HepG2 (cell line): ENCODE measurements at regions not wholly inside any gene's neighbourhood (a gene's known extent, or its start where the extent isn't known, plus 50 kb on each side); places are given as distances from the start of the nearest gene placed in this dataset.
A peak's percentile ranks its signal among the peaks of the same experiment; 100 is the strongest.

Experiments used
- BRCA1 ChIP-seq: sonication (generic); formaldehyde crosslinking; IDR thresholded peaks from 2 replicates; pipeline ENCODE4 v1.4.0; 2020; ENCODE audit warnings: missing genetic modification reagents
- GRHL1 ChIP-seq: sonication (generic); formaldehyde crosslinking; conservative IDR thresholded peaks from 2 replicates; pipeline ENCODE4 v1.8.0; 2022; ENCODE audit warnings: missing genetic modification reagents
- HOXA9 ChIP-seq: sonication (generic); formaldehyde crosslinking; IDR thresholded peaks from 2 replicates; pipeline ENCODE4 v1.8.1; 2022; ENCODE audit warnings: missing genetic modification reagents, mild to moderate bottlenecking, moderate library complexity, borderline replicate concordance
- MATR3 ChIP-seq: sonication (generic); formaldehyde crosslinking; IDR thresholded peaks from 2 replicates; pipeline ENCODE4 v1.4.0; 2020; ENCODE audit warnings: missing genetic modification reagents
- NKX3-1 ChIP-seq: sonication (generic); formaldehyde crosslinking; IDR thresholded peaks from 2 replicates; pipeline ENCODE4 v1.5.0; 2020; ENCODE audit warnings: missing genetic modification reagents
- SALL1 ChIP-seq: sonication (generic); formaldehyde crosslinking; IDR thresholded peaks from 2 replicates; pipeline ENCODE4 v1.8.0; 2022; ENCODE audit warnings: mild to moderate bottlenecking, missing genetic modification reagents
- SNAPC2 ChIP-seq: sonication (generic); formaldehyde crosslinking; IDR thresholded peaks from 2 replicates; pipeline ENCODE4 v1.8.1; 2022; ENCODE audit warnings: mild to moderate bottlenecking, missing genetic modification reagents
- SP2 ChIP-seq: sonication (generic); formaldehyde crosslinking; IDR thresholded peaks from 2 replicates; pipeline ENCODE4 v1.5.1; 2020; ENCODE audit warnings: mild to moderate bottlenecking, missing genetic modification reagents
- TBX2 ChIP-seq: sonication (generic); formaldehyde crosslinking; IDR thresholded peaks from 2 replicates; pipeline ENCODE4 v1.5.0; 2020; ENCODE audit warnings: missing genetic modification reagents, mild to moderate bottlenecking, borderline replicate concordance
- TMF1 ChIP-seq: sonication (generic); formaldehyde crosslinking; IDR thresholded peaks from 2 replicates; pipeline ENCODE4 v1.8.1; 2022; ENCODE audit warnings: low read depth, missing genetic modification reagents
- TRIM22 ChIP-seq: fragments of 450-650 bp; IDR thresholded peaks from 2 replicates; pipeline ENCODE4 v1.6.1; 2017
- TRIM24 ChIP-seq: sonication (generic); formaldehyde crosslinking; IDR thresholded peaks from 2 replicates; pipeline ENCODE4 v1.8.0; 2022; ENCODE audit warnings: mild to moderate bottlenecking, missing genetic modification reagents
- XBP1 ChIP-seq: sonication (generic); formaldehyde crosslinking; IDR thresholded peaks from 2 replicates; pipeline ENCODE4 v1.5.0; 2020; ENCODE audit warnings: missing genetic modification reagents
- ZBTB3 ChIP-seq: sonication (generic); formaldehyde crosslinking; IDR thresholded peaks from 2 replicates; pipeline ENCODE4 v1.4.0; 2020; ENCODE audit warnings: low read depth, mild to moderate bottlenecking, moderate library complexity, missing genetic modification reagents, borderline replicate concordance
- ZFP1 ChIP-seq: IDR thresholded peaks from 2 replicates; pipeline ENCODE4 v1.6.1; 2016
- ZNF12 ChIP-seq: sonication (generic); formaldehyde crosslinking; IDR thresholded peaks from 2 replicates; pipeline ENCODE4 v1.5.0; 2020; ENCODE audit warnings: missing genetic modification reagents
- ZNF343 ChIP-seq: sonication (generic); formaldehyde crosslinking; IDR thresholded peaks from 2 replicates; pipeline ENCODE4 v1.4.0; 2020; ENCODE audit warnings: mild to moderate bottlenecking, missing genetic modification reagents
- ZNF512 ChIP-seq: sonication (generic); formaldehyde crosslinking; IDR thresholded peaks from 2 replicates; pipeline ENCODE4 v1.4.0; 2020; ENCODE audit warnings: mild to moderate bottlenecking, missing genetic modification reagents
- ZNF547 ChIP-seq: sonication (generic); formaldehyde crosslinking; IDR thresholded peaks from 2 replicates; pipeline ENCODE4 v1.5.1; 2020; ENCODE audit warnings: mild to moderate bottlenecking, missing genetic modification reagents
- ZNF577 ChIP-seq: sonication (generic); formaldehyde crosslinking; IDR thresholded peaks from 2 replicates; pipeline ENCODE4 v1.4.0; 2020; ENCODE audit warnings: mild to moderate bottlenecking, low read depth, missing genetic modification reagents, borderline replicate concordance
- ZNF598 ChIP-seq: sonication (generic); formaldehyde crosslinking; IDR thresholded peaks from 2 replicates; pipeline ENCODE4 v1.5.1; 2020; ENCODE audit warnings: mild to moderate bottlenecking, missing genetic modification reagents, borderline replicate concordance
- ZNF720 ChIP-seq: sonication (generic); formaldehyde crosslinking; IDR thresholded peaks from 2 replicates; pipeline ENCODE4 v1.4.0; 2020; ENCODE audit warnings: missing genetic modification reagents
- ZNF772 ChIP-seq: sonication (generic); formaldehyde crosslinking; IDR thresholded peaks from 2 replicates; pipeline ENCODE4 v1.5.0; 2020; ENCODE audit warnings: mild to moderate bottlenecking, missing genetic modification reagents
- TF ChIP-seq, protein P1 (sequence below): sonication (generic); formaldehyde crosslinking; IDR thresholded peaks from 2 replicates; pipeline ENCODE4 v1.4.0; 2020; ENCODE audit warnings: missing genetic modification reagents
- TF ChIP-seq, protein P2 (sequence below): sonication (generic); formaldehyde crosslinking; IDR thresholded peaks from 2 replicates; pipeline ENCODE4 v1.8.1; 2023; ENCODE audit warnings: missing genetic modification reagents, inconsistent platforms, borderline replicate concordance
- TF ChIP-seq, protein P3 (sequence below): sonication (generic); formaldehyde crosslinking; IDR thresholded peaks from 2 replicates; pipeline ENCODE4 v1.8.0; 2022; ENCODE audit warnings: mild to moderate bottlenecking, missing genetic modification reagents, moderate library complexity

DNA sequence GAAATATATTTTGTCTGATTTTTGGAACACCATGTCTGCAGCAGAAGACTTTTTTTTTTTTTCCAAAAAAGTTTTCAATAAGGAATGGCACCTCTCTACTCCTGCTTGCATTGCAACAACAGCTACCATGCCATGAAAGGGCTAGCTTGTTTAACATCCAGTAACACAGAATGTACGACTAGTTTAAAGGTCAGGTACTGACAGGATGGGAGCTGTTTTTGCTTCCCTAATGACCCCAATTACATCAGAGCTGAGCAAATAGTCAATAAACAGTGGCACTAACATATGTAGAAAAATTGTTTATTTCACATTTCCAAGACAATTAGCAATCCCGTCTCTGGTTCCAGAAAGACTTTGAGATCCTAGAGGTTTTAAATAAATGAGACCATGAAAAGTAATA is 693.8 kb downstream of the NR2F1-AS1 start (continued):
- no peak for TF ChIP-seq ZNF720 (CRISPR knock-in tag)
- TF ChIP-seq, protein P1, sequence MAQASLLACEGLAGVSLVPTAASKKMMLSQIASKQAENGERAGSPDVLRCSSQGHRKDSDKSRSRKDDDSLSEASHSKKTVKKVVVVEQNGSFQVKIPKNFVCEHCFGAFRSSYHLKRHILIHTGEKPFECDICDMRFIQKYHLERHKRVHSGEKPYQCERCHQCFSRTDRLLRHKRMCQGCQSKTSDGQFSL (CRISPR knock-in tag) = no peak
- no peak for TF ChIP-seq TMF1 (CRISPR knock-in tag)
- TF ChIP-seq XBP1 (CRISPR knock-in tag) = no peak
- TF ChIP-seq TBX2 = peak; percentile 87; the same call in 1 of the 2 replicates
- TF ChIP-seq ZNF512 = no peak
- TF ChIP-seq ZNF12 (CRISPR knock-in tag) = peak; percentile 72; the same call in 1 of the 2 replicates
- TF ChIP-seq BRCA1 (CRISPR knock-in tag) = no peak
- TF ChIP-seq ZBTB3 (CRISPR knock-in tag) = no peak
- TF ChIP-seq GRHL1 = no peak
- no peak for TF ChIP-seq ZNF598 (CRISPR knock-in tag)
- TF ChIP-seq, protein P2, sequence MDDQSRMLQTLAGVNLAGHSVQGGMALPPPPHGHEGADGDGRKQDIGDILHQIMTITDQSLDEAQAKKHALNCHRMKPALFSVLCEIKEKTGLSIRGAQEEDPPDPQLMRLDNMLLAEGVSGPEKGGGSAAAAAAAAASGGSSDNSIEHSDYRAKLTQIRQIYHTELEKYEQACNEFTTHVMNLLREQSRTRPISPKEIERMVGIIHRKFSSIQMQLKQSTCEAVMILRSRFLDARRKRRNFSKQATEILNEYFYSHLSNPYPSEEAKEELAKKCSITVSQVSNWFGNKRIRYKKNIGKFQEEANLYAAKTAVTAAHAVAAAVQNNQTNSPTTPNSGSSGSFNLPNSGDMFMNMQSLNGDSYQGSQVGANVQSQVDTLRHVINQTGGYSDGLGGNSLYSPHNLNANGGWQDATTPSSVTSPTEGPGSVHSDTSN (CRISPR knock-in tag) = no peak
- no peak for TF ChIP-seq TRIM22
- TF ChIP-seq MATR3 (CRISPR knock-in tag) = no peak
- no peak for TF ChIP-seq ZNF547
- TF ChIP-seq ZNF772 = 0 out of 2 replicates have a peak, but pooled peaks have one; percentile 47
- no peak for TF ChIP-seq ZNF577 (CRISPR knock-in tag)
- TF ChIP-seq HOXA9 (CRISPR knock-in tag) = no peak
- TF ChIP-seq SALL1 (CRISPR knock-in tag) = peak; percentile 88; the same call in 1 of the 2 replicates
- TF ChIP-seq, protein P3, sequence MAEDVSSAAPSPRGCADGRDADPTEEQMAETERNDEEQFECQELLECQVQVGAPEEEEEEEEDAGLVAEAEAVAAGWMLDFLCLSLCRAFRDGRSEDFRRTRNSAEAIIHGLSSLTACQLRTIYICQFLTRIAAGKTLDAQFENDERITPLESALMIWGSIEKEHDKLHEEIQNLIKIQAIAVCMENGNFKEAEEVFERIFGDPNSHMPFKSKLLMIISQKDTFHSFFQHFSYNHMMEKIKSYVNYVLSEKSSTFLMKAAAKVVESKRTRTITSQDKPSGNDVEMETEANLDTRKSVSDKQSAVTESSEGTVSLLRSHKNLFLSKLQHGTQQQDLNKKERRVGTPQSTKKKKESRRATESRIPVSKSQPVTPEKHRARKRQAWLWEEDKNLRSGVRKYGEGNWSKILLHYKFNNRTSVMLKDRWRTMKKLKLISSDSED (CRISPR knock-in tag) = no peak
- TF ChIP-seq NKX3-1 (CRISPR knock-in tag) = no peak
- no peak for TF ChIP-seq SNAPC2
- no peak for TF ChIP-seq ZFP1 (CRISPR knock-in tag)
- TF ChIP-seq SP2 (CRISPR knock-in tag) = no peak
- TF ChIP-seq TRIM24 = 0 out of 2 replicates have a peak, but pooled peaks have one; percentile 46
- no peak for TF ChIP-seq ZNF343 (CRISPR knock-in tag)
